ENCODE measurements at regions not wholly inside any gene's neighbourhood (a gene's known extent, or its start where the extent isn't known, plus 50 kb on each side); places are given as distances from the start of the nearest gene placed in this dataset.
"Not testable (repeated sequence)": the region's sequence is repeated elsewhere in the genome, so short reads cannot be mapped to it uniquely, and the experiment has no call there.

DNA sequence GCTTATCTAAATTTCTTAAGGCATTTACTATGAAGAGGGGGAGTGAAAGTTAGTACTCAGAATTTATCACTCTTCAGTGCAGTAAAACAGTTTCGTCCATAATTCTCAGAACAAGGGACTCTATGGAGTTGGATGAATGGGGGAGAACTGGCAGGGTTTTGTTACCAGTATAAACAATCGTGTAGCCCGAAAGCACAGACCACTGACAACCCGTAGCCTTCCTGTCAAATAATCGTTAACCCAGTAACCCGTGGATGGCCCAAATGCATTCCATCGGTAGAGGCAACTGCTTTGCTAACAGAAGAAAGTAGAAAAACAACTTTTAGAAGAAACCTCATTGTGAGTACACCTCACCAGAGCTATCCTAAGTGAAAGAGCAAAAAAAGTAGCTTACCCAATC, 583.9 kb downstream of the NXPH1 start:
- no peak overlapping the region for H3K27ac ChIP-seq (ENCODE audit: low read length)
- no peaks in the 10 kb centered on the region for H3K27me3 ChIP-seq (ENCODE audit: insufficient read depth, low read length)
- peaks cover 10% of the 10 kb centered on the region for H3K4me1 ChIP-seq (ENCODE audit: insufficient read depth, low read length)
- H3K9ac ChIP-seq (ENCODE audit: low read depth, low read length) = no peak overlapping the region
- H3K4me3 ChIP-seq (ENCODE audit: low read length) = no peak overlapping the region
- no peaks in the 10 kb centered on the region for H3K9me3 ChIP-seq (ENCODE audit: insufficient read depth, low read depth, low read length)
- H3K36me3 ChIP-seq (ENCODE audit: insufficient read depth, low read depth, low read length) = no peaks in the 10 kb centered on the region

DNA sequence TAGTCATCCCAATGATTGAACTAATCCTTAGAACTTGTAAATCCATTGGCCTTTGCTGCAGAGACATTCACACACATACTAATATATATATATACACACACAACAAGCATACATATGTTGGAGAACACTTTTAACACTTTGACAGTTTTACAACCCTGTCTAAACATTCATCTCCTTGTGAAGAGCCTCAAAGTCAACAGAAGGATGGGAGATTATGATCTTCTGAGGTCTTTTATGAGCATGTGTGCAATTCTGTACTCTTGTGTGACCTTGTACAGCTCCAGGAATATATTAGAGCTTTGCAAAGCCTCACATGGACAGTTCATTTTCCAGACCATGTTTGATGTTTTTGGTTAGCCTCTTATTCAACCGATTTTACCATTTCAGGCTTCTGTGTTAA, 589.0 kb downstream of the NXPH1 start:
- Histone ChIP-seq H3K27me3 (ENCODE audit: insufficient read depth, low read length) (no peaks in the 10 kb centered on the region), H3K4me3 (ENCODE audit: low read length) (no peak overlapping the region), H3K9me3 (ENCODE audit: insufficient read depth, low read depth, low read length) (no peaks in the 10 kb centered on the region), H3K4me1 (ENCODE audit: insufficient read depth, low read length) (no peaks in the 10 kb centered on the region), H3K9ac (ENCODE audit: low read depth, low read length) (no peak overlapping the region), H3K36me3 (ENCODE audit: insufficient read depth, low read depth, low read length) (no peaks in the 10 kb centered on the region), H3K27ac (ENCODE audit: low read length) (no peak overlapping the region)

DNA sequence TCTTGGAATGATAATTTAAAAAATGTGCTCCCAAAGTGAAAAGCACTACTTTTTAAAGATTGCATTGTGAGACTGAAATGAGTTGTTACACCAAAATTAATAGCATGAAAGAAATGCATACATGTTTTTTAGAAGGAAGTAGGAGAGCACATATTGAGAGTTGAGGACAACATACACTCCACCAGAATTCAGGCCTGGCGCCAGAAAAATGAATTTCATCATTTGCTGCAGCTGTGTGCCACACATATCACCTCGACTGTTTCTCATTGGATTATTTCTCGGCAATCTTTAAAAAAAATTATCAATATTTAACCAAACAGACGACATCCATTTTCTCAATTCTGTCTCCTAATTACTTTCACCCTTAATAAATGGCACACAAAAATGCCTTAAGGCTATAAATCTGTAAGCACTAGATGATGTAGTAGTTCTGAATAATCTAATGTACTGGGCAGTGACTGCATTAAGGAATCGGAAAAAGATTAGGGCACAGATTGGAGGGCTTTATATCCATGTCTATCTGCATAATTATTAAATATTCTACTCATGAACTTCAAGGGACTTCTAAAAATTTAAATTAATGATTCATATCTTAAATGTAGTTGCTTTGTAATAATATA, 590.4 kb downstream of the NXPH1 start:
- no peaks in the 10 kb centered on the region for H3K36me3 ChIP-seq (ENCODE audit: insufficient read depth, low read depth, low read length)
- H3K9me3 ChIP-seq (ENCODE audit: insufficient read depth, low read depth, low read length) = no peaks in the 10 kb centered on the region
- H3K27me3 ChIP-seq (ENCODE audit: insufficient read depth, low read length) = no peaks in the 10 kb centered on the region
- H3K9ac ChIP-seq (ENCODE audit: low read depth, low read length) = no peak overlapping the region
- no peak overlapping the region for H3K4me3 ChIP-seq (ENCODE audit: low read length)
- H3K4me1 ChIP-seq (ENCODE audit: insufficient read depth, low read length) = no peaks in the 10 kb centered on the region
- no peak overlapping the region for H3K27ac ChIP-seq (ENCODE audit: low read length)

- Histone ChIP-seq H3K9ac (ENCODE audit: low read depth, low read length) (no peak overlapping the region), H3K36me3 (ENCODE audit: insufficient read depth, low read depth, low read length) (no peaks in the 10 kb centered on the region)
Measured at GRCh38 chr7:9026121-9026520, 592.7 kb downstream of the NXPH1 start.

DNA sequence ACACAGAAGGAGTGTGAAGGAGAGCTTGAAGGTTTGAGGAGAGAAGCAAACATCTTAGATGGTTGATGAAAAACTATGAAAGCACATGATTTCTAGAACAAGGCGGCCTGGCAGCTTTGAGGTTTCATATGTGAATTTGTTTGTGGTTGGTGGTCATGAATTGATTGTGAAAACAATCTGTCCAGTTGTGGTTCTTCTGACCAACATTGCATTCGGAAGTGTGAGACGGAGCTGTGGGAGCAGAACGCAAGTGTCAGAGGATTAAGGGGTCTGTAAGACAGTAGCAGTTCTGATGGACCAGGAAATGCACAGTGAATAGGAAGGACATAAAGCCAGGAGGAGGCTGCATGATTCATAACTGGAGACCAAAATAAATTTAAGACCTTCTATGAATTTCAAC, 594.6 kb downstream of the NXPH1 start:
- Histone ChIP-seq H3K27me3 (ENCODE audit: insufficient read depth, low read length) (no peaks in the 10 kb centered on the region), H3K27ac (ENCODE audit: low read length) (no peak overlapping the region), H3K4me1 (ENCODE audit: insufficient read depth, low read length) (no peaks in the 10 kb centered on the region), H3K9me3 (ENCODE audit: insufficient read depth, low read depth, low read length) (no peaks in the 10 kb centered on the region), H3K9ac (ENCODE audit: low read depth, low read length) (no peak overlapping the region), H3K36me3 (ENCODE audit: insufficient read depth, low read depth, low read length) (no peaks in the 10 kb centered on the region), H3K4me3 (ENCODE audit: low read length) (no peak overlapping the region)

More at GRCh38 chr7:9026121-9026520, 592.7 kb downstream of the NXPH1 start:
- no peak overlapping the region for H3K27ac ChIP-seq (ENCODE audit: low read length)
- no peaks in the 10 kb centered on the region for H3K4me1 ChIP-seq (ENCODE audit: insufficient read depth, low read length)
- H3K9me3 ChIP-seq (ENCODE audit: insufficient read depth, low read depth, low read length) = no peaks in the 10 kb centered on the region
- H3K27me3 ChIP-seq (ENCODE audit: insufficient read depth, low read length) = no peaks in the 10 kb centered on the region
- H3K4me3 ChIP-seq (ENCODE audit: low read length) = no peak overlapping the region

GRCh38 chr7:9029681-9030530, 596.5 kb downstream of the NXPH1 start:
- Histone ChIP-seq H3K9ac (ENCODE audit: low read depth, low read length) (no peak overlapping the region), H3K27ac (ENCODE audit: low read length) (no peak overlapping the region), H3K4me3 (ENCODE audit: low read length) (no peak overlapping the region), H3K9me3 (ENCODE audit: insufficient read depth, low read depth, low read length) (no peaks in the 10 kb centered on the region), H3K4me1 (ENCODE audit: insufficient read depth, low read length) (no peaks in the 10 kb centered on the region), H3K27me3 (ENCODE audit: insufficient read depth, low read length) (no peaks in the 10 kb centered on the region), H3K36me3 (ENCODE audit: insufficient read depth, low read depth, low read length) (no peaks in the 10 kb centered on the region)

- H3K9me3 ChIP-seq (ENCODE audit: insufficient read depth, low read depth, low read length) = no peaks in the 10 kb centered on the region
- no peaks in the 10 kb centered on the region for H3K27me3 ChIP-seq (ENCODE audit: insufficient read depth, low read length)
- no peak overlapping the region for H3K4me3 ChIP-seq (ENCODE audit: low read length)
- no peak overlapping the region for H3K27ac ChIP-seq (ENCODE audit: low read length)
- H3K4me1 ChIP-seq (ENCODE audit: insufficient read depth, low read length) = no peaks in the 10 kb centered on the region
- no peak overlapping the region for H3K9ac ChIP-seq (ENCODE audit: low read depth, low read length)
- H3K36me3 ChIP-seq (ENCODE audit: insufficient read depth, low read depth, low read length) = no peaks in the 10 kb centered on the region
Measured at GRCh38 chr7:9030976-9031375, 597.6 kb downstream of the NXPH1 start.

DNA sequence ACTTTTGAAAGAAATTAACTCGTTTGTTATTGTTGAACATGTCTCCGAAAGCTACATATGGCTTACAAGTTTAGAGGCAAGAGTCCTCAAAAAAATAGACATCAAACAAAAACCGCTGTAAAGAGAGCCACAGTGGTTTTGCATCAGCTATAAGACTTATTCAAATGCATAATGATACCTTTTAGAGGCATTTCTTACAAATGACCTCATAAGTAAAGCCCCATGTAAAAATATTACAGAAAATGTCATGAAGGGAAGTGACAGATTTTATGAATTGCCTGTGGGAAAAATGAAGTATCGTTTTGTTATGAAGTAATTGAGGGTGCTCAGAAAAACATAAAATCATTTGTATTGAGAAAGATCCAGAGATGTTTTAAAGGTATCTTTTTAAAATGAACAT, 598.0 kb downstream of the NXPH1 start:
- no peak overlapping the region for H3K4me3 ChIP-seq (ENCODE audit: low read length)
- no peaks in the 10 kb centered on the region for H3K4me1 ChIP-seq (ENCODE audit: insufficient read depth, low read length)
- H3K36me3 ChIP-seq (ENCODE audit: insufficient read depth, low read depth, low read length) = no peaks in the 10 kb centered on the region
- H3K9ac ChIP-seq (ENCODE audit: low read depth, low read length) = no peak overlapping the region
- no peaks in the 10 kb centered on the region for H3K27me3 ChIP-seq (ENCODE audit: insufficient read depth, low read length)
- H3K27ac ChIP-seq (ENCODE audit: low read length) = no peak overlapping the region
- H3K9me3 ChIP-seq (ENCODE audit: insufficient read depth, low read depth, low read length) = no peaks in the 10 kb centered on the region

DNA sequence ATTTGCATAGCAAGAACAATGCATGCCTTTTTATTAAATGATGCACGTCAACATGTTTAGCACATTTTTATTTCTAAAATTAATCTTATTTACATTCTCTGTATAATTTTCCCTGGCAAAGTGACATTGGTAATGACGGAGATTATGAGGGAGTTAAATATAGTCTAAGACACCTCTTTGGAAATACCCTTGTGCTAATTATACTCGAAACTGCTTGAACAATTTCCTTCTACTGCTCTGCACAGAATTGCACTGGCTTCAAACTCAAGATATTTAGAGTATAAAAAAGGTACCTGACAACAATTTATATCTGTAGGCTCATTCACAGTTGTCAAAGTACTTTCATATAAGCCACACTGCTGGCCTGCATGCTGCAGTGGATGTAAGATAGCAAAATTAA, 602.7 kb downstream of the NXPH1 start:
- H3K9me3 ChIP-seq (ENCODE audit: insufficient read depth, low read depth, low read length) = no peaks in the 10 kb centered on the region
- H3K4me3 ChIP-seq (ENCODE audit: low read length) = no peak overlapping the region
- H3K27me3 ChIP-seq (ENCODE audit: insufficient read depth, low read length) = no peaks in the 10 kb centered on the region
- no peak overlapping the region for H3K27ac ChIP-seq (ENCODE audit: low read length)
- no peak overlapping the region for H3K9ac ChIP-seq (ENCODE audit: low read depth, low read length)
- no peaks in the 10 kb centered on the region for H3K4me1 ChIP-seq (ENCODE audit: insufficient read depth, low read length)
- no peaks in the 10 kb centered on the region for H3K36me3 ChIP-seq (ENCODE audit: insufficient read depth, low read depth, low read length)

- no peaks in the 10 kb centered on the region for H3K9me3 ChIP-seq (ENCODE audit: insufficient read depth, low read depth, low read length)
- H3K36me3 ChIP-seq (ENCODE audit: insufficient read depth, low read depth, low read length) = no peaks in the 10 kb centered on the region
Measured at GRCh38 chr7:9071160-9071762, 637.9 kb downstream of the NXPH1 start.

GRCh38 chr7:9075774-9076173, 642.4 kb downstream of the NXPH1 start:
- H3K9me3 ChIP-seq (ENCODE audit: insufficient read depth, low read depth, low read length); H3K9ac ChIP-seq (ENCODE audit: low read depth, low read length); H3K27ac ChIP-seq (ENCODE audit: low read length); H3K36me3 ChIP-seq (ENCODE audit: insufficient read depth, low read depth, low read length); H3K4me3 ChIP-seq (ENCODE audit: low read length); H3K4me1 ChIP-seq (ENCODE audit: insufficient read depth, low read length); H3K27me3 ChIP-seq (ENCODE audit: insufficient read depth, low read length): not testable (repeated sequence)

More at GRCh38 chr7:9071160-9071762, 637.9 kb downstream of the NXPH1 start:
- Histone ChIP-seq H3K4me3 (ENCODE audit: low read length) (no peak overlapping the region), H3K4me1 (ENCODE audit: insufficient read depth, low read length) (no peaks in the 10 kb centered on the region), H3K27me3 (ENCODE audit: insufficient read depth, low read length) (no peaks in the 10 kb centered on the region), H3K27ac (ENCODE audit: low read length) (no peak overlapping the region), H3K9ac (ENCODE audit: low read depth, low read length) (no peak overlapping the region)

DNA sequence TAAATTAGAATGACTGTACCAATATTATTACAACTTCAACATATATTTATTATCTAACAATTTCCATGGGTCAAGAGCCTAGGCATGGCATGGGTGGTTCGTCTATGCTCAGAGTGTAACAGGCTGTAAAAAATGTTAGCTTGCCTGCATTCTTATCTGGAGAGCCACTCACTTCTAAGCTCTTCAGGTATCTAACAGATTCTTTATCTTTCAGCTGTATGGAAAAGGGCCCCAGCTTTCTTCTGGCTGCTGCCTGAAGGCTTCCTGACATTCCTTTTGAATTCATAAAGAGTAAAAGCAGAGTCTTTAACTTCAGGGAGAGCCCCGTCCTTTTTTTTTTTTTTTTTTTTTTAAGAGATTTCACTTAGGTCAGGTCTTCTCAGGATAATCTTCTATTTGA, 648.8 kb downstream of the NXPH1 start:
- H3K9ac ChIP-seq (ENCODE audit: low read depth, low read length) = no peak overlapping the region
- no peaks in the 10 kb centered on the region; the same call in 1 of the 2 replicates for H3K4me1 ChIP-seq (ENCODE audit: insufficient read depth, low read length)
- H3K4me3 ChIP-seq (ENCODE audit: low read length) = no peak overlapping the region
- no peak overlapping the region for H3K27ac ChIP-seq (ENCODE audit: low read length)
- H3K36me3 ChIP-seq (ENCODE audit: insufficient read depth, low read depth, low read length) = no peaks in the 10 kb centered on the region
- no peaks in the 10 kb centered on the region for H3K27me3 ChIP-seq (ENCODE audit: insufficient read depth, low read length)
- peaks cover 7% of the 10 kb centered on the region; the same call in 1 of the 2 replicates for H3K9me3 ChIP-seq (ENCODE audit: insufficient read depth, low read depth, low read length)

Data from iPS-20b (cell line).